ENCODE measurements at regions not wholly inside any gene's neighbourhood (a gene's known extent, or its start where the extent isn't known, plus 50 kb on each side); places are given as distances from the start of the nearest gene placed in this dataset.

GRCh38 chr6:141843178-141843834 is 289.4 kb upstream of the GJE1 start (continued):
- no peak for TF ChIP-seq TOE1 (IDR thresholded peaks at IDR 0.05; ENCODE audit: borderline replicate concordance)
- no peak for TF ChIP-seq TOE1 (CRISPR knock-in tag; IDR thresholded peaks at IDR 0.05; ENCODE audit: borderline replicate concordance, low read depth)

- in situ Hi-C loops (cut with MboI) (no loop called here), intact Hi-C loops (cut with micrococcal nuclease) (no loop called here)
- DNase-seq (ENCODE audit: extremely low read depth in 1 of 4, low spot score in 3 of 4) (no peak), FAIRE-seq (no peak), ATAC-seq (no peak)
- no TSS peak for BruUV-seq (replicated peaks)
- no peaks in the 10 kb centered on the region for H3K9me3 ChIP-seq (replicated peaks; ENCODE audit: control insufficient read depth, insufficient read depth, low read depth, low read length)
- H3K36me3 ChIP-seq (ENCODE audit: control insufficient read depth, insufficient read depth, low read length) = no peaks in the 10 kb centered on the region
- no peaks in the 10 kb centered on the region for H3K79me2 ChIP-seq (ENCODE audit: control insufficient read depth, insufficient read depth, low read length)
- no peak overlapping the region for H3K4me3 ChIP-seq
- no peaks in the 10 kb centered on the region for H3K4me1 ChIP-seq (replicated peaks in 1 of 2; ENCODE audit: control insufficient read depth in 2 of 2, insufficient read depth in 2 of 2, low read length in 2 of 2)
- 45% methylated on average over 7 of the region's 7 CpGs for WGBS (ENCODE audit: insufficient coverage, low coverage, missing lambda C conversion rate)
- no peak overlapping the region for H3K27ac ChIP-seq (ENCODE audit: extremely low read depth, low read depth, low read length)
- H3K27me3 ChIP-seq (ENCODE audit: control insufficient read depth in 2 of 2, insufficient read depth in 2 of 2, low read length in 2 of 2) = no peaks in the 10 kb centered on the region
- no peaks in the 10 kb centered on the region for H4K20me1 ChIP-seq (replicated peaks; ENCODE audit: control insufficient read depth, insufficient read depth, low read length)
- no peak overlapping the region for H3K9ac ChIP-seq (ENCODE audit: insufficient read depth in 1 of 2, low read depth in 2 of 2, low read length in 2 of 2)
- ChIA-PET CTCF (ENCODE audit: low intra/inter-chr PET ratio) (no interaction called here), POLR2A (interaction anchor here (0.7 kb wide), 1 partner anchor 131 kb away, joined by 3 read pairs; no protein-coding TSS in a partner anchor)
- H3K4me2 ChIP-seq (ENCODE audit: insufficient read depth, low read length) = no peak overlapping the region
- TF ChIP-seq NR2C1 (IDR thresholded peaks at IDR 0.05) = no peak
- no peak for TF ChIP-seq NR2C1 (tag; IDR thresholded peaks at IDR 0.05)
- TF ChIP-seq SAFB (IDR thresholded peaks at IDR 0.05; ENCODE audit: borderline replicate concordance, low read depth, low read length) = no peak
- no peaks in the 10 kb centered on the region for H3K9me1 ChIP-seq (ENCODE audit: control insufficient read depth, insufficient read depth, low read length)
- H2AFZ ChIP-seq (ENCODE audit: low read depth, low read length) = no peak overlapping the region
These were observed 299.6 kb upstream of the GJE1 start for GRCh38 chr6:141833001-141833655.

All from K562 (cell line).